ENCODE measurements at regions not wholly inside any gene's neighbourhood (a gene's known extent, or its start where the extent isn't known, plus 50 kb on each side); places are given as distances from the start of the nearest gene placed in this dataset.

GRCh38 chr1:93744299-93744988 is 62.8 kb upstream of the BCAR3 start:
- no peak for DNase-seq

DNA sequence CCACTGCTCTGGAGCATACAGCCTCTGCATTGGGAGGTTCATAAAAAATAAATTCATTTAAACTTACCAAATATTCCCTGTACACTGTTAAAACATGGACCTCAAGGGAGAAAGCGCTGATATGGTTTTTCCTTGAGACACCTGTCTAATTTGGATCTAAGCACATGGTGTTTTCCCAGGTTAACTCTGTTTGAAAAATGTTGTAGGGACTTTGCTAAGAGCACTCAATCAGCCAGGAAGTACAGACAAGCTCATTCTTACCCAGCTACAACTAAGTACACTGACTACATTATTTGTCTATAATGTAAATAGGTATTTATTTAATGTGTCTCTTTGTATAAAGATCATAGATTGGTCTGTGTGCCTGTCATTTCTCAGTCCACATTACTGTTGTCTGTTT is 61.8 kb upstream of the BCAR3 start:
- no peak for DNase-seq

GRCh38 chr1:93740601-93741031 is 59.0 kb upstream of the BCAR3 start:
- DNase-seq: no peak

- DNase-seq: no peak
Observed at GRCh38 chr1:93740157-93740556, 58.5 kb upstream of the BCAR3 start.

DNA sequence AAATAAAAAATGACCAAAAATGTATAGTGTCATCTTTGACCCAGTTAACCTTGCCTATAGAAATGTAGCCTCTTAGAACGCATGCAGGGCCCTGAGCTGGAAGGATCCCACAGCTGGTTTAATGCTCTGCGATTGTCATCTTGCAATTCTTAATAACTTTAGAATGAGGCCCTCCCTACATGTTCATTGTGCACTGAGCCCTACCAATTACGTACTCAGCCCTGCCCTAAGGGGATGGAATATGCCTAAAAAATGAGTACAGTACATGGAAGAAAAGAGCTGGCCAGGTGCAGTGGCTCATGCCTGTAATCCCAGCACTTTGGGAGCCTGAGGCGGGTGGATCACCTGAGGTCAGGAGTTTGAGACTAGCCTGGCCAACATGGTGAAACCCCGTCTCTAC is 57.8 kb upstream of the BCAR3 start:
- no peak for DNase-seq

DNA sequence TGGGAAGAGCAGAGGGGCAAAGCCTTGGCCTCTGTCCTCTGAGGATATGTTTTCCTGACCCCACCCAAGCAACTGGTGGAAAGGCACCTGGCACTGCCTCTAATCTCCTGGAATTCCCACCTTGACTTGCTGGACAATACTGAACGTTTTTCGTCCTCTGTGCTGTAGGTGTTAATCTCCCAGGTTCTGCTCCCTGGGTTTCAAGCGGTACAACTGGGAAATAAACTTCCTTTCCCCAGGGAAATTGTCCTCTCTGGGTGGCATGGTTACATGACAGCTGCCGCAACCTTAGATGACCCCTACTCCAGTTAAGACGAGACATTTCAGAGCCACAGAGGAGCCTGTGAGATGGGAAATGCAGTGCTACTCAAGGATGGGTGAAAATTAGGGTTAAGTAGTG is 57.3 kb upstream of the BCAR3 start:
- DNase-seq: no peak

GRCh38 chr1:93738075-93738622 is 56.5 kb upstream of the BCAR3 start:
- DNase-seq: no peak

DNA sequence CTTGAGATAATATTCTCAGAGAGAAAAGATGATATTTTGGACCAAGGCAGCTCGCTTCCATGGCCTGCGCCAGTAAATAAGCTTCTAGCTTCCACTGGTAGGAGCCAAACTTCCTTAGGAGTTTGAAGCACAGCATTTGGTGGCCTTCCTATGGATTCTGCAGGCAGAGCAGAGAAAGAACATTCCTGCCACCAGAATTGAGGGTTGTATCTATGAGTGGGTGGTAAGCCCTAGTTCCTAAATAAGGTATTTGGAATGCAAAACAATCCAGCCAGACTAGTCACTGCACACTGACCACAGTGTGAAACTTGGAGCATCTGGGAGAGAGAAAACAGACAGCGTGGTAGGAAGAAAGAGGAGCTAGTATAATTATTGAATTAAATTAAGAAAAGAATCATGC is 54.1 kb upstream of the BCAR3 start:
- DNase-seq: no peak

GRCh38 chr1:93734999-93735398 is 53.4 kb upstream of the BCAR3 start:
- DNase-seq: no peak

GRCh38 chr1:93733340-93733739 is 51.7 kb upstream of the BCAR3 start:
- DNase-seq: no peak

DNA sequence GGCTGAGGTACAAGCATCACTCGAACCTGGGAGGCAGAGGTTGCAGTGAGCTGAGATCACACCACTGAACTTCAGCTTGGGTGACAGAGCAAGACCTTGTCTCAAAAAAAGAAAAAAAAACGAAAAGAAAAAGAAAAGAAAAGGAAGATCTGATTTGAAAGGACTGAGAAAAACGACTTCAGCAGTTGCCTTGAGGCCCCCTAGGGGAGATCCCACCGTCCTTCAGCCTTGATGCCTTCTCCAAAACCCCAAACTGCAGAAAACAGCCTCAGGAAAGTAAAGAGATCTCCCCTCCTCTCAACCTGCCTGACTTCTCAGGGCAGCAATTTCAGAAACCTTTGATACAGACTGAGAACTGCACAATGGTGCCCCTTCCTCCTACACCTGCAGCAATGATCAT is 50.9 kb upstream of the BCAR3 start:
- no peak for DNase-seq
